ENCODE measurements at regions not wholly inside any gene's neighbourhood (a gene's known extent, or its start where the extent isn't known, plus 50 kb on each side); places are given as distances from the start of the nearest gene placed in this dataset.
"Not testable (repeated sequence)": the region's sequence is repeated elsewhere in the genome, so short reads cannot be mapped to it uniquely, and the experiment has no call there.

DNA sequence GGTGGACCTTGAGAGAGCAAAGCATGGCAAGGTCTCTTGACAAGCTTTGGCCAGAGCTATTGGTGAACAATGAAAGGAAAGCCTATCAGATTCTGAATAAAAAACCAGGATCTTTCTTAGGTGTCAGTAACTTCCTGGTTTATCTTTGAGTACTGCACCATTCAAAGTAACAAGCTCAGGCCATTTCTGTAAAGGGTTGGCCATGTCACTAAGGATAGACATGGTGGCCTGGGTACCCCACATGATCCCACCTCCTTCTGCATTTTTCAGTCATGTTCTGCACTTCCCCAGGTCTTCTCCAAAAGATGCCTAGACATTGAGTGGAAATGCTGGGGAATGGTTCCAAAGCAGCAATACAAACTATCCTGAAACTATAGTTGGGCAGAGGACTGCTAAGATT lies 242.0 kb downstream of the ARHGAP12 start:
- no peak for DNase-seq (ENCODE audit: low spot score)

DNA sequence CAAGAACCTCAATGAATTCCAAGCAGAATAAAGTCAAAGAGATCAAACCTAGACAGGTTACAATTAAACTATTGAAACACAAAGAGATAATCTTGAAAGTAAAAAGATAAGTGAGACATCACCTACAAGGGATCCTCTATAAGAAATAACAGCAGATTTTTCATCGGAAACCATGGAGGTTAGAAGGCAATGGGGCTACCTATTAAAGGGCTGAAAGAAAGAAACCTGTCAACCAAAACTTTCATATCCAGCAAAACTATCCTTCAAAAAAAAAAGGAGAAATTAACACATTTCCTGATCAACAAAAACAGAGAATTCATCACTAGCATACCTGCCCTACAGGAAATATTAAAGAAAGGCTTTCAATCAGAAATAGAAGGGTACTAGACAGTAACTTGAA lies 244.9 kb downstream of the ARHGAP12 start:
- no peak for DNase-seq (ENCODE audit: low spot score)

DNA sequence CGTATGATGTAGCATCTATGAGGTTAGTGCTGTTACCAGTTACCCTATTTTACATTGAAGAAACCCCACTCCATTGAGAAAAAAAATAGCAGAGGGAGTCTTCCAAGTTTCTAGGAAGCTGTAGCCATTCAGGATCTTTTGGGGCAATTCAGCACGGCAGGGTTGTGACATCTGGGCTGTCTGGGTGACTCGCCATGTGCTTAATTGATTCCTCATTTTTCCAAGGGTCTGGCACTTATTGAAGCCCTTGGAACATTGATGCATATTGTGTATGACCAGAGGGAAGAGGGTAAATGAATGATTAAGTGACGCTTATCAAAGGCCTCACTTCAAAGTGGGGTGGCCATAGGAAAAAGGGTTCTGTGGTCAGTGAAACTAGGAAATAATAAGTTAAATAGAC lies 248.7 kb downstream of the ARHGAP12 start:
- DNase-seq (ENCODE audit: low spot score) = no peak

DNA sequence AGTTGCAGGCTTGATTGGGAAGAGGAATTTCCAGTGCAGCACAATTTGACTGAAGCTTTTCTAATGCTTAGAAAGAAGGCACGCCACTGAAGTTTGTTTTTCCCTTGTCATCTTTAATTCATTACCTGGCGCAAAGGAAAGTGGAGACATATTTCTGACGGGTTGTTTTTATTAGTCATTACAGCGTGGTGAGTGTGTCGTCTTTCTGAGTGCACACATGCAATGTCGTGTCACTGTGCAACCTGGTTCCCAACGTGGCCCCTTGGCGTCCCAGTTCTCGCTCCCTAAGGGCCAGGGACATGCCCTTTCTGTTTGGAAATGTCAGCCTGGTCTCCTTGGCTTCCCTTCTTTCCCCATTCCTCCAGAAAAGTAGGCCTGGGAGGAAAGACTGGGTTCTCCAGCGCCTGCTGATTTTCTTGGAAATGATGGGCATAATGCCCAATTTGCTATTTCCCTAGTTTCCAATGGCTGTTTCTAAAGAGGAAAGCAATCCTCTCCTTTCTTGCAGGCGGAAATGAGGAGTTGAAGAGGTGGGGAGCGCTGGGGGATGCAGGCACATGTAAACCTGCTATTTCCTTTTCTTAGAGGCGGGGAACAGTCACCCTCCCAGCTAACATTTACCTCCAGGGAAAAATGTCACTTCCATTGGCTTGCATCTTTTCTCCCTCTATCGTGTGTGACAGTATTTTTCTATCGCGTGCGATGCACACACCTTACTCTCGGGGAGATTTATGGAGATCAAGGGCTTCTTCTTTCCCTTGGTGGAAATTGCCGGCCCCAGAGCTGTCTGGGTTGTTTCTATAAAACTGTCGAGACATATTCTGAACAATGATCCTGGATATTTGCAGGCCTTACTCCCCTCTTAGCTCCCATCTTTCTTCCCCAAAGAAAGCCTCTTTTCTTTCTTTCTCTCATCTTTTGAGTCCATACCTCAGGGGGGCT lies 249.8 kb downstream of the ARHGAP12 start:
- DNase-seq (ENCODE audit: low spot score) = no peak

DNA sequence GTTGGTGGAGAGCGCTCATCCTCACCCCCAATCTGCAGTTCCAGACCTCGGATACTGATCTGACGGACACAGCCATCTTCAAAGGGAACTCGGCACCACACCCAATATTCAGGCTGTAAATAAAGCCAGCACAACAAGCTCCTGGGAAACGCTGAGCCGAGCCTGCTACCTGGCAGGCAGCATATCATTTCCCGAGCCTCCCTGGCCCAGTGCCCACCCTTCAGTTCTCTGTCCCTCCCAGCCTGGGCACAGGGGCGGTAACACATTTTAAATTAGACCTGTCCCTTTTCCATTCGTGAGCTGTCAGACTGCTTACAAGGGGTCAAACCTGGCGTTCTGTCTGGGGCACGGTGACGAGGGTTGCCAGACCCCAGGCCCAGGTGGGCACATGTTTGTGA lies 250.5 kb downstream of the ARHGAP12 start:
- DNase-seq (ENCODE audit: low spot score) = peak; percentile 35

DNA sequence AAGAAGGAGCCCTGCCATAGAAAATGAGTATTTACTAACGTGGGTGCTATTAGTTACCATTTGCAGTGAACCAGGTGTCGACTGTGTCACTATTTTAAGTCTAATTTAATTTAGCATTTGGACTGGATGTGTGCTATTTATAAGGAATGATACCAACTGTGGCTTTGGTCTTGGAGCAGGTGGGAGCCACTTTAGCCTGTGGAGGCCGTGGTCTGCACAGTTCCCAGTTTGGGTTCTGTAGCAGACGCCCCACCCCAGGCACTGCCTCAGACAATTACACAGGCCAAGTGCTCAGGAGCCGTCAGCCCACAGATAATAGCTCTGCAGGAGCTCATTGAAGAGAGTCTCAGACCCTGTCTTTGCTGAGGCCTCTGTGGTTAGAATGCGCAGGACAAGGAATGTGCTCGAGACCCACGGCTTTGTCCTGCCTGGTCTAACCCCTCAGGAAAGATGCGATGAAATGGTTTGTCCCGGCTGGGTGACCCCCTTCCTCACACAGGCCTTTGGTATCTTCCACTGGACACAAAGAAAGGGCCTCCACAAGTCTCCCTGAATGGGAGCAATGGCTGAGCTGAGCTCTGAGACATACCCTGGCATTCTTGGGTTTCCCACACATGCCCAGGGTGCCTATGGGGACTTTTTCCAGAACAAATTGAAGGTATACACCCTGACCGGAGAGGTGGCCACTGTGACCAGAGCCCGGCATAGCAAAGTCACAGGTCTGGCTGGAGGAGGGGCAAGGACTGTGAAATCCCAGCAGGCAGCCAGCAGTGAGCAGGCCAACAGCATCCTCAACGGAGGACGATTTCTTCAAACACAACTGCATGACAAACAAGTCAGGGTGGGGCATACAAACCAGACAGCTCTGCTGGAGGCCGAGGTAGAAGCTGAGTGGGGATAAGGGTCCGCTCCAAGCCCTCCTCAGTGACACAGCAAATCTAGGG lies 251.2 kb downstream of the ARHGAP12 start:
- no peak for DNase-seq (ENCODE audit: low spot score)

DNA sequence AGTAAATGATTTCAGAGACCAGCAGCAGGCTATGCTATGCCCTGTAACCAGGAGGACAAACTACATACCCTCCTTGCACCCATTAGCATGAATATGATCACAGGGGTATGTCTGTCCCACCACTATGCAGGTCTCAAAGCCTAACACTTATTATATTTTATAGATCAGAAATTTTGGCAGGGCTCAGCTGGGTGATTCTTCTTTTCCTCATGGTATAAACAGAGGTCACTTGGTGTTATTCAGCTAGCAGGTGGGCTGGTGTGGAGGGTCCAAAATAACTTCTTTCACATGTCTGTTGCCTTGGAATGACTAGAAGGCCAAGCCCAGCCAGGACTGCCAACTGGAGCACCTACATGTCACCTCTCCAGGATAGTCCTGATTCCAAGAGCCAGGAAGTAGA lies 252.9 kb downstream of the ARHGAP12 start:
- DNase-seq (ENCODE audit: low spot score) = no peak

DNA sequence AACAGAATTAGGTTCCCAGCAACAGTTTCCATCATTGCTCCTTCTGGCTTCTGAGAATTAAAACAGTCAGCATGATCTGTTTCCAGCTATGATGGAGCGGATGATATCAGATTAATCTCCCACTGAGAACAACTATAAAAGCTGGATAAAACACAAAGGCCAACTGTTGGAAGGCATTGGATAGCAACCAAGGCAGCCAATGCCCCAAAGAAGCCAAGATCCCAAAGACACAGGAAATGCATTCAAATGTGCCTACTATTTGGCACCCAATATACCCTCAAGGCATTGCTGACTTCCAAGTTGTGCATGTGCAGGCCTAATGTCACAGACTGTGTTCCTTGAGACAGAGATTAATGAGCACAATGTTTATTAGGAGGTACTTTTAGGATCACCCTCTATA lies 259.3 kb downstream of the ARHGAP12 start:
- peak; percentile 64 for DNase-seq (ENCODE audit: low spot score)

DNA sequence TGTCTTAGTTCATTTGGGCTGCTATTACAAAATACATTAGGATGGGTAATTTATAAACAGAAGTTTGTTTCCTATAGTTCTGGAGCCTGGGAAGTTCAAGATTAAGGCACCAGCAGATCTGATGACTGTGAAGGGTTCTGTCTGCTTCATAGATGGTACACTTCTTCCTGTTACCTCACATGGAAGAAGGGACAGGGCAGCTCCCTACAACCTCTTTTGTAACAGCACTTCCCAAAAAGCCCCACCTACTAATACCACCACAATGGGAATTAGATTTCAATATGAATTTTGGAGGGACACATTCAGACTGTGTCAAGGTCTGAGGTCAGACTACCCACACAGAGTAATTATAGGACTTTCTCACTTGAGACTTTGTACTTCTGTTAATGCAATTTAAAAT lies 260.3 kb downstream of the ARHGAP12 start:
- no peak for DNase-seq (ENCODE audit: low spot score)

DNA sequence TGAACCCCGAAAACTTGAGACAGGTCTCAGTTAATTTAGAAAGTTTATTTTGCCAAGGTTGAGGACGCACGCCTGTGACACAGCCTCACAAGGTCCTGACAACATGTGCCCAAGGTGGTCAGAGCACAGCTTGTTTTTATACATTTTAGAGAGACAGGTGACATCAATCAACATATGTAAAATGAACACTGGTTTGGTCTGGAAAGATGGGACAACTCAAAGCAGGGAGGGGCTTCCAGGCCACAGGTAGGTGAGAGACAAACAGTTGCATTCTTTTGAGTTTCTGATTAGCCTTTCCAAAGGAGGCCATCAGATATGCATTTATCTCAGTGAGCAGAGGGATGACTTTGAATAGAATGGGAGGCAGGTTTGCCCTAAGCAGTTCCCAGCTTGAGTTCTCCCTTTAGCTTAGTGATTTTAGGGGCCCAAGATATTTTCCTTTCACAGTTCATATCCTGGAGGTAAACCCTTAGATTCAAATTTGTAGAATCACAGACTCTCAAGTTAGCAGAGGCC lies 262.8 kb downstream of the ARHGAP12 start:
- DNase-seq (ENCODE audit: low spot score) = not testable (repeated sequence)

DNA sequence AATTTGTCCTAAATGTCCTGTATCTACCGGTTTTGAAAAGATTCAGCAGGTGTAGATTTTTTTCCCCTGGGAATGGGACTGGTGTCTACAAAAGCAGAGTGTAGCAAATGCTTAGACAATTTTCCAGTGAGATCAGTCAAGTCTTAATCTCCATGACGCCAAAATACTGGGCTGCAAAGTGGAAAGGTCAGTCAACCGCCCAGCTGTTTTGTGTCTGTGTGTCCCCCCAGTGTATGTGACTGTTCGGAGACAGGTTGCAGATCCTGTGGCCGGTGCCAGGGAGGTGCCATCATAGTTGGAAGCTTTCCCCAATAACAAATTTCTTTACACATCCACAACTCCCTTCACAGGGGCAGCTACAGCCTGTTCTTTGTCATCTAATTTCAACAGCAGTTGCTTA lies 263.8 kb downstream of the ARHGAP12 start:
- no peak for DNase-seq (ENCODE audit: low spot score)

DNA sequence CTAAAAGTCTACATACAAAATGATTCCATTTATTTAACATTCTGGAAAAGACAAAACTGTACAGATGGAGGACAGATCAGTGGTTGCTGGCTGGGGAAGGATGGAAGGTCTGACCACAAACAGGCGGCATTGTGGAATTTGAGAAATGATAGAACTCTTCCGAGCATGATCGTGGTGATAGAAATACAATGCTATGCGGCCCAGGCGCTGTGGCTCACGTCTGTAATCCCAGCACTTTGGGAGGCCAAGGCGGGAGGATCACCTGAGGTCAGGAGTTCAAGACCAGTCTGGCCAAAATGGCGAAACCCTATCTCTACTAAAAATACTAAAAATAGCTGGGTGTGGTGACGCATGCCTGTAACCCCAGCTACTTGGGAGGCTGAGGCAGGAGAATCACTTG lies 264.6 kb downstream of the ARHGAP12 start:
- not testable (repeated sequence) for DNase-seq (ENCODE audit: low spot score)

DNA sequence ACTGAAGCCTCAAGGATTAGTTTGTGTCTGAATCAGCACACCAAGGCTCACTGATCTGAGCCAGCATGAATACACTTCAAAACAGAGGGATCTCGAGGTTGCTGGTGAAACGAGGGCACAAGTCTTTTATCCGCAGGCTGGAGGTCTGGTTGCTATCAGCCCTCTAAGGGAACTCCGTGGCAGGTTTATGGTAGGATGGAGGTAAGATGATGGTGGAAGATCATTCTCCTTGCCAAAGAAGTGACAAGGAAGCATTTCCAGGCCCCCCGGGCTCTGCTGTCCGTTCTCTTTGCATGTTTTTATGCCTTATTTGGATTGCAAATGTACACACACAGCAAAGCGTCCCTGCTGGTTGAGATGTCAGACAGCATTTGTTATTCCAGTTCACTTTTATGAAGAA lies 268.3 kb downstream of the ARHGAP12 start:
- DNase-seq (ENCODE audit: low spot score) = peak; percentile 99

DNA sequence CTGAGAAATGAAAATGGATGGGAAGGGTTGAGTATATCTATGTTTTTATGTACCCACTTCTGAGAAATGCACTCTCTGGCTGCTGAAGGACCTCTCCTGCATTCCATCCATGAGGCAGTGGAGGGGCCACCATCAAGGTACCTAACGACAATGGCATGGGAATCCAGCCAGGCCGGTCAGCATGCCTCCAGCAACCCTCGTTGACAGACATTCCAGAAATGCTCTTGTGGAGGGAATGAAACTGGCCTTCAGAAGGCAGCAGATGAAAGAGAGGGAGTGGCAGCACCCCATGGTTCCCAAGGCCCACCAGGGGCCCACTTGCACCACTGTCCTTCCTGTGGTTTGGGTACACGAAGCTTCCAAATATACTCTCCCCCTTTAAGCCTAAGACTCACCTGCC lies 269.0 kb downstream of the ARHGAP12 start:
- no peak for DNase-seq (ENCODE audit: low spot score)

DNA sequence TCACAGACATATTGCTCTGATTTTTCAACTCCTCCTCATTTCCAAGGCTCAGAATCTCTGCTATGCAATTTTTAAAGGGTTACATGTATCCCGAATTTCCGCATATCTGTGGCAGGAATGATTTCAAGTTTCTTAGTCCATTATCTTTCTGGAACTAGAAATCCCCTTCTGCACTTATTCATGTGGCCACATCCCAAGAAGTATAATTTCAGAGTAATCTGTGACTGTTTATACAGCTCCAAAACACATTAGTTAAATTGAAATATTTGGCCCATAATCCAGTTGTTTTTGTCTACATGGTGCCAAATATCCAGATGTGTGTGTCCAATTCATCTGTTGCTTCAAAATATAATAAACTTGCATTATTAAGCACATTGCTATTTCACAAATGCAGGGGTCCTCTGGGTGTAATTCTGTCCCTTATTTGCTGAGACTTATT lies 271.2 kb downstream of the ARHGAP12 start:
- DNase-seq (ENCODE audit: low spot score) = no peak

DNA sequence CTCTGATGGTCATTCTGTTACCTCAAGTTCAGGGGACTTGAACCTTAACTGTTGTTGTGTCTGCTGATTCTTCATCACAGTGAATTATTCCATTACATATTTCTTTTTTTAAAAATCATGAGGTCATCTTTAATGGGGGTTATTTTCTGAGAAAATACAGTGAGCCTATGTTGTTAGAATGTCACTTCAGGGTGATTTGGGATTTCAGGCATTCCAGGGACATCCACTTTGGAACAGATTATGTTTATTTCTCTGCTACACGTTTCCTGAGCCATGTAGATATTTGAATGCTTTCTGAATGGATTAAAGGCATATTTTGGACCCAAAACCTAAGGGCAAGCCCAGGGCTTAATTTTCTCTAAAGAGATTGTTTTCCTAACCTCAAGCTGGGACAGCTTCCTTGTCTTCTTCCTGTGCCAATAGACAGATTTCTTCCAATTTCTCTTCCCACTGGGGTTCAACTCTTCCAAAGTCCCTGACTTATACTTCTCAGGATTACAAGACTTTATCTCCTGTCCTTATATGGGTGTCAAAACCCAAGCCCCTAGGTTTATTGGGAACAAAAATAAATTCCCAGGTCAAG lies 271.7 kb downstream of the ARHGAP12 start:
- peak; percentile 76 for DNase-seq (ENCODE audit: low spot score)

DNA sequence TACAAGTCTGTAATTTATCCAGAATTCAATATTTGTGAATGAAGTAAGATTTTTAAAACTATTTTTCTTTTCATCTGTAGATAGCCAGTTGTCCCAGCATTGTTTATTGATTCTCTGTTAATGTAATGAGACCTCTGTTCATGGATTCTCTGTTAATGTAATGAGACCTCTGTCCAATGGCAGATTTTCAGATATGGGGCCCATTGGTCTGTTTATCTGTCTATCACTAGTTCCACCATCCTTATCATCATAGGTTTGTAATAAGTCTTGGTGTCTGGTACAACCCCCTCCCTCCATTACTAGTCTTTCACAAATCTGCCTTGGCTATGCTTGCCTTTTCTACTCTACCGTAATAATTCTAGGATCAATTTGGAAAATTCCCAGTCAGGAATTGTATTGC lies 276.6 kb downstream of the ARHGAP12 start:
- no peak for DNase-seq (ENCODE audit: low spot score)

DNA sequence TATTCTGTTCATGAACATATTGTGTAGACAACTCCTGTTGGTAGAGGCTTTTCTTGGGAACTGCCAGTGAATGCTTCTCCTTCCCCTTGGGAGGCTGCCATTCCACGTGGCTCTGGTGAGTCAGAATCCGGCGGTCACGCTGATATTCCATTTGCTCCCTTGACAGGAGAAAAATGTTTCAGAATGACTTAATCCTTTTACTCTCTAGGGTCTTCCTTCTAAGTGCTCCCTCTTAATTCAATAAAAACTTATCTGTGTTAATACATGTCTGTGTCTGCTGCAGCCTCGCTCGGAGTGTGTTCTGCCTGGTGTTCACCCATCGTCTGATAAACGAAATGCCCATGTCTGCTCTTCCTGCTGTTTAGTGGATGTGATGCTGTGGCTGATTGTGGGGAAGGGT lies 278.6 kb downstream of the ARHGAP12 start:
- DNase-seq (ENCODE audit: low spot score) = peak; percentile 96

DNA sequence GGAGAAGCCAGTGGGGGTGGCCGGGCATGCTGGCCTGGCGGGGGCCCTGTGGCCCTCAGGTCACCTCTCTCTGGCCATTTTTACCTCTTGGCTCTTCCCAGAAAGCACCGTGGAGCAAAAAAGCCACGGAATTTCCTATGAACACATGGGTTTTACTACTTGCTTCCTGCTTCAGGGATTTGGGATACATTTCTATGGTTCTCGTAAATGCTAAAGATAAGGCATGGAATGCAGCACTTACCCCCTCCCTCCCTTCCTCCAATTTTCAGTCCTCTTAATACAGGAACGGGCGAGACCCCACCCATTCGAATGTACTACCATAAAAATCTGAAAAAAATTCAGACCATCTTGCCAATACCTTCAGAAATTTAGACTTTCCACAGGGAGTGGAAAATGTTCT lies 279.7 kb downstream of the ARHGAP12 start:
- DNase-seq (ENCODE audit: low spot score) = peak; percentile 89

DNA sequence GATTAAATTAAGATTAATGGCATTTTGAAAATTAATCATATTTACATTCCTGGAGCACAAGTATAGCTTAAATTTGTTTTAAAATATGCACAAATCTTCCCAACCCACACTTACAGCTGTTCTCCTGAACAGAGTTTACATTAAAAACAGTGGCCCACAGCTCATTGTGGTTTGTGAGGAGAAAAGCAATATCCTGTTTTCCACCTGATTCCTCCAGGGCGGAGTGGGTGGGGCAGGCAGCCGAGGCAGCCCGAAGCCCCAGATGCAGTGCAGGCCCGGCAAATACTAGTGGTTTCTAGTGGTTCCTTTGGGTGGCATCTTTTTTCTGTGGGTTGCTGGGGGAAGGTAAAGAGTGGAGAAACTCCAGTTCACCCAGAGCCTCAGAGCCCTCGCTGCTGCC lies 280.8 kb downstream of the ARHGAP12 start:
- no peak for DNase-seq (ENCODE audit: low spot score)

DNA sequence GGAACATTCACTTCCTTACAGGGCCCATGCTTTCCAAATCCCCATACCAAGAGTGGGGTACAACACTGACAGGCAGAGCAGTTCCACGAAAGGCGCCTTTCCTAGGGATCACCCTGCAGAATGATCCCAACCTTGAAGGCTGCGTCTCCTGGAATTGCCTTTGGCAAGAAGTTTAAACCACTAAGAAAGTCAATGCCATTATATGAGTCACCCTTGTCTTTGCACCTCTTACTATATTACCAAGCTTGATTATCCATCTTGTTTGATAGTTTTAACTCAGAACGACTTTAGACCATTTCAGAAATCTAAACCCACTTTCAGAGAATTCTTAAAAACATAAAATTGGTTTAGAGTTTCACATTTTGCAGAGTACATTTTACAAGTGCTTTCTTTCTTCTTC lies 282.1 kb downstream of the ARHGAP12 start:
- DNase-seq (ENCODE audit: low spot score) = no peak

DNA sequence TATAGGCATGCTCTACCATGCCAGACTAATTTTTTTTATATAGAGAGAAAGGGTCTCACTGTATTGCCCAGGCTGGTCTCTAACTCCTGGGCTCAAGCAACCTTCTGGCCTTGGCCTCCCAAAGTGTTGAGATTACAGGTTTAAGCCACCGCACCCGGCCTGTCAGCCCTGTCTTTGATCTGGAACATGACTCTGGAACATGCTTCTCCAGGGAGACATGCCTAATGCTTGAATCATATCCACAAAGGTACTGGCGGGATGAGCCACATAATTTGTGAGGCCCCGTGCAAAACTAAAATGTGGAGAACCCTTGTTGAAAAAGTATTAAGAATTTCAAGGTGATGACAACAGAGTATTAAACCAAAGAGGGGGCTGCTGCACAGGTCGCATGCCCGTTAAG lies 282.8 kb downstream of the ARHGAP12 start:
- DNase-seq (ENCODE audit: low spot score) = no peak

Measured in umbilical cord (tissue), 1 donor.